ENCODE measurements at regions not wholly inside any gene's neighbourhood (a gene's known extent, or its start where the extent isn't known, plus 50 kb on each side); places are given as distances from the start of the nearest gene placed in this dataset.
"Not testable (repeated sequence)": the region's sequence is repeated elsewhere in the genome, so short reads cannot be mapped to it uniquely, and the experiment has no call there.

GRCh38 chr13:54422946-54423345 lies 1394.3 kb downstream of the OLFM4 start:
- not testable (repeated sequence) for TF ChIP-seq BACH2 (CRISPR knock-in tag; IDR thresholded peaks at IDR 0.05; ENCODE audit: borderline replicate concordance); ZC3H10 (CRISPR knock-in tag; IDR thresholded peaks at IDR 0.05); ZNF8 (CRISPR knock-in tag; IDR thresholded peaks at IDR 0.05); ZNF565 (CRISPR knock-in tag; conservative IDR thresholded peaks at IDR 0.05; ENCODE audit: low read depth); TCF4 (CRISPR knock-in tag; IDR thresholded peaks at IDR 0.05; ENCODE audit: borderline replicate concordance)
